Ammon's horn (tissue), 1 donor: ENCODE measurements at regions not wholly inside any gene's neighbourhood (a gene's known extent, or its start where the extent isn't known, plus 50 kb on each side); places are given as distances from the start of the nearest gene placed in this dataset.

Experiments used
- DNase-seq: peaks from one replicate; pipeline ENCODE4 v3.0.0-alpha.2; 2016; ENCODE audit warnings: low spot score

DNA sequence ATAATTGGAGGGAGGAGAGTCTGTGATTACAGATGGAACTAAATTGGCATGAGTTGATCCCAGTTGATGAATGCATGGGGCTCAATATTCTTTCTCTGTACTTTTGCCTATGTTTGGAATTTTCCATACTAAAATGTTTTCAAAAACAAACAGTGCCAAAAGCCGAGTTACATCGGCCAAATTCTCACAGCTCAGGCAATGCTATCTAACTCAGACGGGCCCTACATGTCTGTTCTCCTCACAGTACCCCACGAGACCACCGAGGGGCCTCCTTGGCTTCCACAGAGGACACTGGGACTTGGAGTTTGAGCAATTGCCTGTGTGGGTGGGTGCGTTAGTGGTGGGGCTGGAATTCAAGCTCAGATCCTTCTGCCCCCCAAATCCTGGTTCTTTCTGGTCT is 413.2 kb downstream of the CDH26 start:
- DNase-seq, result no peak

DNA sequence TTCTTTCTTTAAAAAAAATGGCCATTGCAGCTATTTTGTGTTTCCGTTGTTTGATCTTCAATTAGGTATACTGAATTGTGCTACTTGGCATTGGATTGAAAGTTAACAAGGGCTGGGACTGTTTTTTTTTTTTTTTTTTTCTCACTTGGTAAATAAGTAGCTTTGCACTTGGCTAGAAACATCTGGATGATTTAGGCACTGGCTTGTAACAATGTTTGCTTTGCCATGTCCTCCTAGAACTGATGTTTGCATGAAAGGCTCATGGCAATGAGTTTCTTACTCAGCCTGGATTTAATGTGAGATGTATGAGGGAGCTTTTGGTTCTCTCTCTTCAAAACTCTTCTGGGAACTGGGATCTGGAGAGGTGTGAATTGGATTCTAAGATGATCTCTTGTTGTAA is 414.1 kb downstream of the CDH26 start:
- no peak for DNase-seq

DNA sequence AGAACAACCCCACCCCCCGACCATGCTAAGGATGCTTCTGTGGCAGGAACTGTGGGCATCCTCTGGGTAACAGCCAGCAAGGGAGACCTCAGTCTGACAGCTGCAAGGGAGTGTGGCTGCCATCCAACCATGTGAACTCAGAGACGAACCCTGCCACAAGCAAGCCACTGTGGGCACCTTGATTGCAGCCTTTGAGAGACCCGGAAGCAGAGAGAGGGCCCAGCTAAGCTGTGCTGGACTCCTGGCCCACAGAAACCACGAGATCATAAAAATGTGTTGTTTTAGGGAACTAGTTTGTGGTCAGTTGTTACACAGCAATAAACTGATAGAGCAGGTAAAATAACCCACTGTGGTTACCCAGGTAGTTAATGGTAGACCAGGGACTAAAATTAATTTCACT is 414.6 kb downstream of the CDH26 start:
- no peak for DNase-seq

DNA sequence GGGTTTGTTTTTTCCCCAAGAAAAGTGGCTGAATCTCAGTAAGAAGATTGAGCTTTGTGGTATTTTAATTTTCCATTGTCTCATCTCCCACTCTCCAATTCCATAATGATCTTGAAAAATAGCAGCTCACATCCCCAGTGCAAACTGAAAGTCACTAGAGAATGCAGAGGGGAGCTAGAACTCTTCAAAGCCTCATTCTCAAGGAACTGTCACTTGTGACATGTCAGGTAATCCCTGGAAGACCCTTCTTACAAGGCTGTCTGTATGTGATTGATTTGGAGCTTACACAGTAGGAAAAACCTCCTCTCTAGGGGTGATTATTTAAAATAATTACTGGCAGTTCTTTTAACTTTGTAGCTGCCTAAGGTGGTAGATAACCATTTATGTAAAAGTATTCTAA is 420.4 kb downstream of the CDH26 start:
- DNase-seq, result no peak

DNA sequence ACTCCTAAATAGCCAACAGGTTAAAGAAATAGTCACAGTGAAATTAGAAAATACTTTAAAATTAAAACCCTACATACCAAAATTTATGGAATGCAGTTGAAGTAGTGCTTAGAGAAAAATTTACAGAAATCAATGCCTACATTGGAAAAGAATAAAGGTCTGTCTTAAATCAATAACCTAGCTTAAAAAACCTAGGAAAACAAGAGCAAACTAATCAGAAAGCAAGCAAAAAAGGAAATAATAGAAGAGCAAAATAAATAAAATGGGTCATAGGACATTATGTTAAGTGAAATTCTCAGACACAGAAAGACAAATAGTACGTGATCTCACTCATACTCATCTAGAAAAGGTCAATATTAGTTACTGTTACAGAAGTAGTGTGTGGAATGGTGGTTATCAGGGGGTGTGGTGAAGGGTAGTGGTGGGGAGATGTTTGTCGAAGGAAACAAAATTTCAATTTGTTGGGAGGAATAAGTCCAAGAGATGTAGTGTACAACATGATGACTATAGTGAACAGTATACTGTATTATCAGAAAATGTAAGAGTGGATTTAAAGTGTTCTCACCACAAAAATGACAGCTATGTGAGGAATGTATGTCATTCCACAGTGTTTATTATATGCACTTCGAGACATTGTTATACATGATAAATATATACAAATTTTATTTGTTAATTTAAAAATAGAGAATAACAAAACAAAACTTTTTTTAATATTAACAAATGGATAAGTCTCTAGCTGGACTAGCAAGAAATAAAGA is 423.6 kb downstream of the CDH26 start:
- DNase-seq, result no peak

DNA sequence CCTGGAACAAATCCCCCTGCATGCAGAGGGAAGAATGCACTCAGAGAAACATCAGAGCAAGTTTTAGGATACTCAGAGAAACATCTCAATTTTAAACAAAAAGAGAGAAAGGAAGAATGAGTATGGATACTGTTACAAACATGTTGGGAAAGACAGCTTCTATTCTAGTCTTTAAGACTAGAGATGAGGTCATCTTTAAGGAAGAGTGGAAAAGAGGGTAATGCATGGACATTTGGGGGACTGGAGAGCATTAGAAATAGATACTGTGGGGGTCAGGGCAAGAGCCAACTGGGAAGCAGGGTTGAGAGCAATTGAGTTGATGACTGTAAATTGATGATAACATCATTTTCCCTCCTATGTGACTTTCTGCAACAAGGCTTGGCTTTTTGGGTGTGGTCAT is 431.2 kb downstream of the CDH26 start:
- no peak for DNase-seq

DNA sequence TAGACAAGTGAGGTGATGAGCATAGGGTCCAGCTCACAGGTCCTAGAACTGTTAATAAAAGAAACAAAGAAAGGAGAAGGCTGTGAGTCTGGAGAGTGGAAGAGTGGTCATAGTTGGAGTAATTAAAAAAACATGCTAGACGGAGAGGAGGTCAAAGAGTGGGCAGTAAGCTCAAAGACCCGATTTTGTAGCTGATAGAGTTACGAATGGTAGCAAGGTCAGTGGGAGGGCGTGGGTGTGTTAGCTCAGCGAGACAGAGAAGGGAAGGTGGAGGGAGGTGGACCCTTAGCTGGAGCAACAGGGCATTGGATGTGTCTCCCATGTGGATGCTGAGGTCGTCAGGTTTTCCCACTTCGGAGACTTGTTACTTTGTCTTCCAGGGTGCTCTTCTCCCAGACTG is 431.7 kb downstream of the CDH26 start:
- no peak for DNase-seq

DNA sequence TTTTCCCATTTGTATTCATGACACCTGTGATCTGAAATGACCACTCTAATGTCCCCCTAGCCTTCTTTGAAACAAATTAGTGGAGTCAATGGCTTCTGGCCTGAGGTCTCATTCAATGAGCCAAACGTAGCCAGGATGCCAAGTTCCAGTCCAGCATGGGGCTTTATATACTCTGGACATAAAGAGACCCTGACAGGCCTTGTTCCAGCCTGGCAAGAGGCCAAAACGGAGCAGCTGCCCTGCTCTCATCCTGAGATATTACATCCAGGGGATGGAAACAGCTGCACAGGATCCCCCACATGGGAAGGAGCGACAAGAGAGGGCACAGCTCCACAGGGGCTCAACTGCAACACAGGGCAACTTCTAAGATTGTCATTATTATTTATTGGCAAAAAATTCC is 437.8 kb downstream of the CDH26 start:
- DNase-seq, result no peak

DNA sequence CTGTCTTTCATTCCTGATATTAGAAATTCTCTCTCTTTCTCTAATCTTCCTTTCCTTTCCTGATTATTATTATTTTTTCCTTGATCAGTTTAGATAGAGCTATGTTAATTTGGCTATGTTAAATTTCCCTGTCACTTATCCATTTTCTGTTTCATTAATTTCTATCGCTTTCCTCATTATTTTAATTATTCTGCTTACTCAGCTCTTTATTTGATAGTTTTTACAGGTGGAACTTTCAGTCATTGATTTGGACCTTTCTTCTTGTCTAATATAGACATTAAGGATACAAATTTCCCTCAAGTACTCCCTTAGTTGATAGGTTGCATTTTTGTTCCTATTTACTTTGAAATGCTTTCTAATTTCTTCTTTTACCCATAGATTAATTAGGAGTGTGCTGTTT is 442.3 kb downstream of the CDH26 start:
- no peak for DNase-seq

DNA sequence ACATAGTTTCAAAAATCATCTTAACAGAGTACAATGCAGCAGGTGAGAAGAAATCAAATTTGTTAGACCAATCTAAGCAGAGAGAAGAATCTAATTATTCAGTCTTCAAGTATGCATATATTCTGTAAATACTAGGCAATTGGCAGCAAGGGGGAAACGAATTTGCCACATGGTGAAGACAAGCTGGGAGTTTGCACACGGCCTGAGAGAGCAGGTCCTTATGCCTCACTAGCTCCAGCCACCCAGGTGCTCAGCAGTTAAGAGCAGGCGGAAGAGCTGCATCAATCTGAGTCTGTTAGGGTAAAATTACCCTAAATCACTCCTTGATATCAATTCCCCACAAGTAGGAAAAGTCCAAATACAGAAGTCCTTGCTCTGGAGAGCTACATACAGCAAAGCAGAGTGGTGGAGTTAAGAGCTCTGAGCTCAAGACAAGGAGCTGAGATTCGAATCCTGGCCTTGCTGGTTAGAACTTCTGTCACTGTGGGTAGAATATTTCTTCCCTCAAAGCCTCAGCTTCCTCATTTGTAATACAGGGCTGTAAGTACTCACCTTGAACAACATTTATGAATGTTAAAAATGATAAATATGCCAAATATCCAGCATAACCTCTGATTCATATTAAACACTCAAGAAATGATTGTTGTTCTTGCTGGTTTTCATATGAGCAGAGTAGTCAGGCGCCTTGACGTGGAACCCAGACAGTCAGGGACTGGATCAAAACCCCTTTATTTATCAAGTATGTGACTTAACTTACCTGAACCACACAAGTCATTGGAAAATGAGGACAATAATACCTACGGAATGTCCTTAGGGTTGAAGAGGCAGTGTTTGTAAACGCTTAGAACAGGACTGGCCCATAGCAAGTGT is 444.2 kb downstream of the CDH26 start:
- no peak for DNase-seq

DNA sequence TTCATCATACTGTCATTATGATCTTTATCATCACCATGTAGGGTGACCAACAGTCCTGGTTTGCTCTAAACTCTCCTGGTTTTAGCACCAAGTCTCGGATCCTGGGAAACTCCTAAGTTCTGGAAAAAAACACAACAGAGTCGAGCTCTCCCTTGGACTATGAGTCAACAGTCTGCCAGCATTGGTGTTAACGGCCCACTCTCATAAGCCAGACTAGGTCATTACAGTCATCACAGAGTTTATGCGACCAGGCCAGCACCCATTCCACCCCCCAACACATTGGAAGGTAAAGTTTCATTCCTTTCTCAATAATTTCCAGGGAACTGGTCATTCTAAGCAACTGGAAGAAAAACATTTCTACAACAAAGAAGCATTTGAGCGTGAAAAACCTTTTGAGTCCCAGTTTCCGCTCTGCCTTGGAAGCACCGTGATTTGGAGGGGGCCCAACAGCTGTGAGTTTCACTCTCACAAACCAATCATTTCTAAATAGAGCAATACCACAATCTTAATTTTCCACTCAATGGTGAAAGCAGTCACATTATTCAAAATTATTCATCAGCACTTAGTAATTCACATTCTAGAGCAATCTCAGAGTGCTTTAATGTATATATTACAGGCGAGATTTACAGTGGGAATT is 445.0 kb downstream of the CDH26 start:
- DNase-seq, result no peak

DNA sequence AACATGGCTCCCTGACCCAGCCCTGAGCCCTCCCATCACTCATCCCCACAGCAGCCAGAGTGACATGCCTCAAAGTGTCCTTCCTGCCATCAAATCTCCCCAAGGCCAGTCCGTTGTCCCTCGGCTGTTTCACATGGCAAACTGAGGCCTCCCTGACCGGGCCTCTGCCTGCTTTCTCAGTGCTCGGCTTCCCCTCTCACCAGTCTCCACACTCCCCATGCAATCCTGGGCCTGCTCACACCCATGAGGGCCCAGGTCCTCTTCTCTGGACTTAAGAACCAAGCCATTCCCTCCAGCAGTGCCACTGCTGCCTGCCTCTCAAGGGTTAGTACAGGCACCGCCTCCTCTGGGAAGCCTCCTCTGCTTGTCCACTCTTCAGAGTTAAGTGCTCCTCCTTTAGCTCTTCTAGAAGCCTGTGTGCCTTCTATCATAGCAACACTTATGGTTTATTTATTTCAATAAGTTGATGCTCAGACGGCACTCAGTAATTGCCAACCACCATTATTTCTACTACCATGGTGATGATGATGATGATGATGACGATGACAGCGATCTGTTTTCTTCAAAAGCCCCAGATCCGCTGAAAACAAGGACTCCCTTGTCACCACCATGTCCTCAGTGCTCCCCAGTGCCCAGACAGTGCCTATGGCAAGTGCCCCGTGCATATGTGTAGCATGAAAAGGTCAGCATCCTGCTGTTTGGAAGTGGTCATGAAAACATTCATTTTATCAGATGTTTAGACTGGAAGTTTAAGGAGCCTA is 449.0 kb downstream of the CDH26 start:
- DNase-seq, result no peak

DNA sequence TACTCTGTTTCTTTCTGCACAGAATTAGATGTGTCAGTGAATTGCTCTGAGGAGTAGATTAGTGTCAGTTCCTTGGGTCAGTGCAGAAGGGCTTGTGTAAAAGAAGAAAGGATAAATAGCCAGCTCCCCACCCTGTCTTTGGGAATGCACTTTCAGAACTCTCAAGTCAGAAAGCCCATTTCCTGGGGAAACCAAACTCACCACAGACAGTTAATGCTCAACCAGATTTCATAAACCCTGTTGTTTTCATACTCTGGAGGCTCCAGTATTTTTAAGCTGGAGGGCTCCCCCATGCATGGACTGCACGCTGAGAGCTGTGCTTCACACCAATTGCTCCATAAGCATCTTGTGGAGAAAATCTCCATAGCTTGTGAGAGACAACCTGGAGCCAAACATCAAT is 449.7 kb downstream of the CDH26 start:
- no peak for DNase-seq

DNA sequence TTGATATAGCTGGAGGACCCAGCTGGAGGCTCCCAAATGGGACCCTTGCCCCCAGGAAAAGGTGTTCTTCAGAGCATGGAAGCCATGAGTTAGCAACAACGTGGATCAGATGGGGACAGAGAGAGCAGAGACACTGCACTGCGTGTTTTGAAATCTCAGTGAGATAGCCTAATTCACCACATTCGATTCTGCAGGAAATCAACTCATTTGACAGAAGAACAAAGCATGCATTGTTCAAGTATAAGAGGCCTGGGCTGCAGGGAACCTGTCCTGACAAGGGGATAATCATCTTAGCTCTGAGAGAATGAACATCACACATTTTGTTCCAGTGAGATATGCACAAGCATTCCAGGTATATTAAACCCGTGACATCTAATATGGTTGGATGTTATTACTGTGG is 450.2 kb downstream of the CDH26 start:
- DNase-seq, result no peak

DNA sequence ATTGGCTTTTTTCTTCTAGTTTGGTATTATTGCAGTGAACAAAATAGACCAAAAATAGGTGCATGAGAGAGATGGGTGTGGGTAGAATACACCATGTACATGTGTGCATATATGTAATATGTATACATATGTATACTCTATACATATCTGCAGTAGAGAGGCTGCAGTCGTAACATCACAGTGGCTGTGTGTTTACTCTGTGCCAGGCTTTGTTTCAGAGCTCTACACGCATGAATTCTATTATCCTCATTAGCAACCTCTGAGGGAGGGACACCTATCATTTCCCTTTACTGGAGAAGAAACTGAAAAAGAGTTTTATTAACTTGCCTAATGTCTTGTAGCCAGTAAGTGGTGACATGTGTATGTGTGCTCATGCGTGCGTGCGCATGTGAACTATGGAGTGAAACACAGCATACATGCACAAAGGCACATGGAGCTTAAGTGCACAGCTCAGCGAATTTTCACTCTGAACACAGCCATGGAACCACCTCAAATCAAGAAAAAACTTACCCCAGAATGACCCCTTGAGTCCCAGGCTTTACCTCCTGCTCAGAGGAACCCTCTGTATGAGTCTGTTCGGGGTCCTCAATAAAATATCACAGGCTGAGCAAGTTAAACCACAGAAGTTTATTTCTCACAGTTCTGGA is 452.5 kb downstream of the CDH26 start:
- DNase-seq, result no peak

DNA sequence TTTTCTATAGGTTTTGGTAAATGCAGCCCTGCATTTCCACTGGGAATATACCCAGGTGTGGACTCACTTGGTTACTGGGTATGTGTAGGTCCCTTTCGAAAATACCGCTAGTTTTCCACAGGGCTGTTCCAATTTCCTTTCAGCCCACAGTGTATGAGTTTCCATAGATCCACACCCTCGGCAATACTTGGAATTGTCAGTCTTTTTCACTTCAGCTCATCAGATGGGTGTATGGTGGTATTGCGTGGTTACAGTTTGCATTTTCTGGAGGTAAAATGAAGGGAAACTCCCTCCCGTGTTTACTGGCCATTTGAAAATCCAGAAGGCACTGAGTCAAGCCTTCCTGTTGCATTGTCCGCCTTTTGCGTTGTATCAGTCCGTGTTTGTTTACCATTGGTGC is 453.6 kb downstream of the CDH26 start:
- no peak for DNase-seq

DNA sequence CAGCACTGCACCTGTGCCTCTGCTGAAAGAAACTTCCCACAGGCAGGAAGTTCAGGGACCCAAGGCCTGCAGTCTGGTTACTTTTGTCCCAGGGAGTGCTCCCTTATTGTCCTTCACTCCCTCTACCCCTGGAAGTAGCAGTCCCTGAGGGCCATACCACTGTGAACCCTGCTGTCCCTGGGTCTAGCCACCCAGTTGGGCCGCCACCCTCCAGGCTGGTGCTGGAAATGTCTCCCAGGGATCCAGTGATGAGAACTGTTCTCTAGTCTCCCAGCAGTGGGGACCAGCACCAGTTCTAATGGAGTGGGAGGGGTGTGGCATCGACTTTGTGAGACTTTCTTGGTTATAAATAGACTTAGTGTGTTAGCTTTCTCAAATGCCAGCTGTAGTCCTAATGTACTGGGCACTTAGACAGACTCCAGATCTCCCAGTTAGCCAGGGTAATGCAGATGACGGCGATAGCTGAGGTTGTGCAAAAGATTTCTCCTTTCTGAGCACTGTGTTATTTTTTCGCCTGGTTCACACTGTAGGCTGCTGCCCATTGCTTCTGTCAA is 462.5 kb downstream of the CDH26 start:
- DNase-seq, result no peak

DNA sequence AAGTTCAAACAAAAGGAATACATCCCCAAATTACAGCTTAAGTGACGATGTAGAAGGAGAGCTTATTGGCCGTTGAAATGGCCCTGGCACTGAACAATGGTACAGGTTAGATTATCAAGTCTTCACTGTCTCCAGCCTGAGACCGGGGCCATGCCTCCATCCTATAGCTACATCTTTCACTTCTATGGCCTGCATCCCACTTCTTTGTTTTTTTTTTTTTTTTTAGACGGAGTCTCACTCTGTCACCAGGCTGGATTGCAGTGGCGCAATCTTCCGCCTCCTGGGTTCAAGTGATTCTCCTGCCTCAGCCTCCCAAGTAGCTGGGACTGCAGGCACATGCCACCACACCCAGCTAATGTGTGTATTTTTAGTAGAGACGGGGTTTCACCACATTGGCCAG is 464.6 kb downstream of the CDH26 start:
- DNase-seq, result no peak

DNA sequence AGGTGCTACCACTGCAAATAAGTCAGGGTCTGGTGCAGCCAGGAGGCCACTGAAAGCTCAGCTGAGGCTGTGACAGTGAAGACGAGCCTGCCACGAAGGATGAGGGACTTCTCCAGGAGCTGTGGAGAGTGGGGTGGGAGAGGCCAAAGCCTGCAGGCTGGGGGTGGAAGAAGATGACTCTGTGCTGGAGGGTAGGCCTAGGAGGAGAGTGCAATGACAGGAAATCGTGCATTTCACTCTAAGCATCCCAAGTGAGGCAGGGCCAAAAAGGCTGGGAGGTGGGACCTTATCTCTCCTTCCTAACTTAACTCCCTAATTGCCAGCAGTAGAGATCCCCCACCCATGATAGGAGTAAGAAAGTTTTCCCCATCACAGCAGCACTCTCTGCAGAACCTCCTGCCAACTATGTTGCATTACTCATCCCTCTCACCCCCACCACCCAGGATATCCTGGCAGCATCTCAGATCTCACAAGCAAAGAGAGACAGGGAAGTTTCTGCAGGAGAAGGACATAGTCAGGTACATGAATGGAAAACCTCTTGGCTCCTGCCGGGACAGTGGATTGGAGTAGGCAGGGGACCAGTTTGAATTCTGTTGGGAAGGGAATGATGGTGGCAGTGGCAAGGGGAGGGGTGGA is 466.2 kb downstream of the CDH26 start:
- peak; percentile 40 for DNase-seq

DNA sequence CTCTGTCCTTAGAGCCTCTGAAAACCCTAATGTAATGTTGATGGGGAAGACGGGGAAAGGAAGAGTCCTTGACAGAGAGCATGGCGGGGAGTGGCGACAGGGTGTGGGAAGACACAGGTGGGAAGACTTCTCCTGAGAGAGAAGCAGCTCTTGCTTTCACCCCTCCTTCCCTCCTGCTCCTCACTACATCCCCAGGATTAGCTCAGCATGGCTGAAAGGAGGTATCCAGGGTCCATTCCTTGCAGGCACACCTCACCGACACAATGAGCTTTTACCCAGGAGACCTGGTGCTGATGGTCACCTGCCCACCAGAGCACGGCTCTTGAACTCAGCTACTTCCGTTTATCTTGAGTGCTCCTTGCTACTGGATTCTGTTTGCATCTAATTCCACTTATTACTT is 469.3 kb downstream of the CDH26 start:
- no peak for DNase-seq

DNA sequence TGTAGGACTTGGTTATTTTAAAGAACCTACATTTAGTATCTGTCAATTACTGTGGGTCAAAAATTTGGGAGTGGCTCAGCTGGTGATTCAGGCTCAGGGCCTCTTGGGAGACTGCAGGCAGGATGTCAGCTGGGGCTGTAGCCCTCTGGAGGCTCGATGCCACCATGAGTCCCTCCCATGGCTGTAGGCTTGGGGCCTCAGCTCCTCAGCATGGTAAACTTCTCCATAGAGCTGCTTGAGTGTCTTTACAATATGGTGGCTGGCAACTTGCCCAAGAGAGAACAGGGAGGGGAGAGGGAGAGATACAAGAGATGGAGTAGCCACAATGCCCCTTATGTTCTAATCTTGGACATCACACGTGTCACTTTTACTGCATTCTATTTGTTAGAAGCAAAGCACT is 470.4 kb downstream of the CDH26 start:
- DNase-seq, result no peak
